Right forelimb (tissue), 1 donor: ENCODE measurements at regions not wholly inside any gene's neighbourhood (a gene's known extent, or its start where the extent isn't known, plus 50 kb on each side); places are given as distances from the start of the nearest gene placed in this dataset.

Source experiments
- DNase-seq: peaks from one replicate; pipeline ENCODE4 v3.0.0-alpha.2; 2018

- DNase-seq, result no peak
These were observed 129.7 kb downstream of the CEP57L1 start for GRCh38 chr6:109224994-109225393.

GRCh38 chr6:109224107-109224875 is 129.0 kb downstream of the CEP57L1 start:
- no peak for DNase-seq

DNA sequence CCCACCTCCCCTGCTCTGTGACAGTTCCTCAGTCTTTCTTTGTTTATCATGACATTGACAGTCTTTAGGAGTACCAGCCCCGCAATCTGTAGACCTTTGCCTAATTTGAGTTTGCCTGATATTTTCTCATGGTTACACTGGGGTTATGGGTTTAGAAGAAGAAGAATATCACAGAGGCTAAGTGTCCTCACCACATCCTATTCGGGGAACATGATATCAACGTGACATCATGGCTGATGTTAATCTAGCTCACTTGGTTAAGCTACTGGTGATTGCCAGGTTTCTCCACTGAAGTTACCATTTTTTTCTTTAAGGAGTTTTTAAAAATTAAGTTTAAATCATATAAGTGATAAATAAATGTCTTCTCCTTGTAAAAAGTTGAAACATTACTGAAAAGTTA is 127.5 kb downstream of the CEP57L1 start:
- DNase-seq, result no peak

DNA sequence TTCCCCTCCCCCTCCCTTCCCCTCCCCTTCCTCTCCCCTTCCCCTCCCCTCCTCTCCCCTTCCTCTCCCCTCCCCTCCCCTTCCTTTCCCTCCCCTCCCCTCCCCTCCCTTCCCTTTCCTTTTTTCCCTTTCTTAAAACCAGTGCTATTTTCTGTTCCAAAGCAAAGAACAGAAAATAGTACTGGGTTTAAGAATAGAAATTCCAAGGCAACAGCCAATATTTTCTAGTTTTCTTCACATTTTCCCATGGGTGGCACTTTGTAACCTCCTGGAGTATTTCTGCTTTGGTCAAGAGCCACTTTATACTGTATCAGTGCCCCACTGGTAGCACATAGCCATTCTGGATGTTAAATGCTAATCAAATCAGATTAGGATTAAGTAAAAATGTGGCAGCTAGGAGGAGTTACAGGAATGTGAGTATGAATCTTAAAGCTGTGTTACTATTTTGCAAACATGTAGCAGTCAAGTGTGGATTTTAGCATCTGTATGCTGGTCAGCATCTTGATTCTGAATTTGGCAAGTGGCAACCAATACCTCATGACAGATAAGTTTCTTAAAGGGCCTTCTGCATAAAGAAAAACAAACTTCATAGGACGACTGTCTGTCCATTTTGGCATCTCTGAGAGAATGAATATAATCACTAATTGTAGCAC is 126.4 kb downstream of the CEP57L1 start:
- DNase-seq, result no peak
